Tibial nerve (tissue), 4 donors: ENCODE measurements at regions not wholly inside any gene's neighbourhood (a gene's known extent, or its start where the extent isn't known, plus 50 kb on each side); places are given as distances from the start of the nearest gene placed in this dataset.

ENCODE experiments used
- DNase-seq, 2 donors: peaks; one replicate each; pipeline ENCODE4 v3.0.0-alpha.2; 2019; ENCODE audit warnings: low spot score in 2 of 2
- H3K27ac ChIP-seq, 4 donors: fragments of 200-600 bp; sonication (generic) in 3 of 4; one replicate each; pipeline ENCODE4 v1.5.1; 2017 to 2019; ENCODE audit warnings: mild to moderate bottlenecking in 1 of 4
- H3K27me3 ChIP-seq, 2 donors: fragments of 200-600 bp; sonication (generic) in 1 of 2; one replicate each; pipeline versions ENCODE4 v1.5.1 to v1.6.0; 2017 to 2019
- H3K36me3 ChIP-seq, 3 donors: fragments of 200-600 bp; sonication (generic); one replicate each; pipeline ENCODE4 v1.5.1; 2018 to 2019
- H3K4me1 ChIP-seq, 4 donors: fragments of 200-600 bp; sonication (generic) in 3 of 4; one replicate each; pipeline ENCODE4 v1.5.1; 2017 to 2019
- H3K4me3 ChIP-seq, 4 donors: fragments of 200-600 bp; sonication (generic) in 3 of 4; one replicate each; pipeline ENCODE4 v1.5.1; 2017 to 2019; ENCODE audit warnings: mild to moderate bottlenecking in 1 of 4, moderate library complexity in 1 of 4
- H3K9me3 ChIP-seq, 4 donors: fragments of 200-600 bp; sonication (generic) in 3 of 4; one replicate each; pipeline ENCODE4 v1.5.1; 2017 to 2019
- CTCF ChIP-seq, 5 experiments: fragments of 200-600 bp in 3 of 5; fragments of 450-650 bp in 2 of 5; sonication (generic) in 3 of 5; IDR thresholded peaks; one replicate each; pipeline ENCODE4 v1.5.1; 2016 to 2019; ENCODE audit warnings: antibody characterized with exemption in 5 of 5, mild to moderate bottlenecking in 3 of 5, moderate library complexity in 2 of 5
- EP300 ChIP-seq, 2 donors: sonication (generic); formaldehyde crosslinking; IDR thresholded peaks; one replicate each; pipeline ENCODE4 v1.6.1; 2017; ENCODE audit warnings: antibody characterized with exemption in 2 of 2, mild to moderate bottlenecking in 1 of 2
- POLR2A ChIP-seq, 2 donors: fragments of 450-650 bp; IDR thresholded peaks; one replicate each; pipeline ENCODE4 v1.6.1; 2017; ENCODE audit warnings: antibody characterized with exemption in 2 of 2, mild to moderate bottlenecking in 2 of 2, moderate library complexity in 2 of 2
- WGBS, 2 donors: methylation state at CpG; one replicate each; pipeline ENCODE4 v1.1.5; 2018; 5-methylcytosine and 5-hydroxymethylcytosine counted together

GRCh38 chr7:127530148-127530547 is 55.2 kb downstream of the GCC1 start:
- TF ChIP-seq POLR2A (IDR thresholded peaks at IDR 0.05) = no peak
- no peak for TF ChIP-seq EP300 (IDR thresholded peaks at IDR 0.05)
- TF ChIP-seq CTCF (IDR thresholded peaks at IDR 0.05) = no peak
- H3K36me3 ChIP-seq = no peaks in the 10 kb centered on the region
- 54 to 60% methylated on average over 1 of the region's 1 CpG for WGBS, 2 donors
- DNase-seq = no peak
- H3K4me1 ChIP-seq = no peaks in the 10 kb centered on the region
- H3K27me3 ChIP-seq = peaks cover 0 to 9% of the 10 kb centered on the region in 2 donors
- H3K27ac ChIP-seq = no peak overlapping the region
- peaks cover 0 to 15% (median 0%) of the 10 kb centered on the region in 4 donors for H3K9me3 ChIP-seq
- H3K4me3 ChIP-seq = no peak overlapping the region

GRCh38 chr7:127527561-127527960 is 57.8 kb downstream of the GCC1 start:
- Histone ChIP-seq H3K4me3 (no peak overlapping the region), H3K36me3 (no peaks in the 10 kb centered on the region), H3K27ac (no peak overlapping the region), H3K4me1 (no peaks in the 10 kb centered on the region), H3K9me3 (peaks cover 0 to 20% (median 0%) of the 10 kb centered on the region in 4 donors), H3K27me3 (no peaks in the 10 kb centered on the region)
- DNase-seq = no peak
- TF ChIP-seq CTCF (IDR thresholded peaks at IDR 0.05) (no peak), EP300 (IDR thresholded peaks at IDR 0.05) (no peak)
- 53 to 64% methylated on average over 4 of the region's 4 CpGs for WGBS, 2 donors

GRCh38 chr7:127525866-127526480 is 59.4 kb downstream of the GCC1 start:
- WGBS, 2 donors = 40 to 49% methylated on average over 5 of the region's 5 CpGs
- no peaks in the 10 kb centered on the region for H3K36me3 ChIP-seq
- no peak overlapping the region for H3K4me3 ChIP-seq
- H3K4me1 ChIP-seq = no peaks in the 10 kb centered on the region
- no peak overlapping the region for H3K27ac ChIP-seq
- peaks cover 0 to 27% (median 0%) of the 10 kb centered on the region in 4 donors for H3K9me3 ChIP-seq
- no peak for TF ChIP-seq CTCF (IDR thresholded peaks at IDR 0.05)
- no peak for TF ChIP-seq EP300 (IDR thresholded peaks at IDR 0.05)
- TF ChIP-seq POLR2A (IDR thresholded peaks at IDR 0.05) = no peak
- H3K27me3 ChIP-seq = no peaks in the 10 kb centered on the region
- no peak for DNase-seq

GRCh38 chr7:127516320-127516719 is 69.1 kb downstream of the GCC1 start:
- Histone ChIP-seq H3K9me3 (no peaks in the 10 kb centered on the region), H3K27ac (no peak overlapping the region), H3K27me3 (no peaks in the 10 kb centered on the region), H3K36me3 (no peaks in the 10 kb centered on the region), H3K4me3 (no peak overlapping the region), H3K4me1 (no peaks in the 10 kb centered on the region)
- WGBS, 2 donors = 76 to 81% methylated on average over 2 of the region's 2 CpGs
- DNase-seq = no peak
- no peak for TF ChIP-seq POLR2A (IDR thresholded peaks at IDR 0.05)
- no peak for TF ChIP-seq EP300 (IDR thresholded peaks at IDR 0.05)
- no peak for TF ChIP-seq CTCF (IDR thresholded peaks at IDR 0.05)

GRCh38 chr7:127514499-127514898 is 70.9 kb downstream of the GCC1 start:
- Histone ChIP-seq H3K36me3 (no peaks in the 10 kb centered on the region), H3K27me3 (peaks cover 0 to 4% of the 10 kb centered on the region in 2 donors), H3K27ac (no peak overlapping the region), H3K9me3 (no peaks in the 10 kb centered on the region), H3K4me3 (no peak overlapping the region), H3K4me1 (no peaks in the 10 kb centered on the region)
- peak in 3 of 5 experiments; percentile 8 to 29 (median 10) for TF ChIP-seq CTCF (IDR thresholded peaks at IDR 0.05)
- no peak for TF ChIP-seq EP300 (IDR thresholded peaks at IDR 0.05)
- no peak for DNase-seq
